OCI-LY1 (cell line): ENCODE measurements at regions not wholly inside any gene's neighbourhood (a gene's known extent, or its start where the extent isn't known, plus 50 kb on each side); places are given as distances from the start of the nearest gene placed in this dataset.

ENCODE experiments used
- CTCF ChIP-seq: fragments of 200-600 bp; sonication (generic), shearing (Covaris generic); IDR thresholded peaks from 2 replicates; pipeline ENCODE4 v1.5.1; 2017; ENCODE audit warnings: mild to moderate bottlenecking, antibody characterized with exemption, low read length, moderate library complexity, mixed read lengths
- EZH2 ChIP-seq: fragments of 200-600 bp; sonication (generic), shearing (Covaris generic); IDR thresholded peaks from 2 replicates; pipeline ENCODE4 v1.8.0; 2017; ENCODE audit warnings: borderline replicate concordance, mixed run types, mild to moderate bottlenecking, antibody characterized with exemption, low read length, moderate library complexity, mixed read lengths

DNA sequence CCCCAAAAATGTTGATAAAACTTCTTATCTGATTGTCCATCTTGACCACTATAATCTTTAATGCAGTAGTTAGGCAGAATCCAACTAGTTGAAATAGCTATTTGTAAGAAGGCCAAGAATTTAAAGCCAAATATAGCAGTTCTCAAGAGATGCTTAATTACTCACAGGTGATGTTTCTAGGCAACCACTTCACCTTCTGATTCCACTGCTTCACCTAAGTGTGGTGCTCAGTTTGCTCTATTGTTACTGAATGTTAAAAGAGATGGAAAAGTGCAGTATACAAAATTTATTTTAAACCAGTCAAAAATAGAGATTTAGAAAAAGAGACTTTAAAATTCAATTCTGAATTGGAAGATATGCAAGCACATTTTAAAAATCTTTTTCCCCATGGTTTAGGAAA lies 539.4 kb downstream of the ZNF804A start:
- TF ChIP-seq CTCF (no peak), EZH2 (no peak)
